Lung (tissue), 11 donors: ENCODE measurements at regions not wholly inside any gene's neighbourhood (a gene's known extent, or its start where the extent isn't known, plus 50 kb on each side); places are given as distances from the start of the nearest gene placed in this dataset.

Experiments
- ATAC-seq: fragments of 200-7000 bp; cut with Tn5 transposase; one replicate; pipeline ENCODE4 v1.9.1; 2020; ENCODE audit warnings: moderate number of reproducible peaks; ENCODE audit not compliant: insufficient read depth, low FRiP score
- DNase-seq, 3 donors: peaks; one replicate each; pipeline ENCODE4 v3.0.0-alpha.2; 2013 to 2017
- H3K27ac ChIP-seq, 2 donors: one replicate each; pipeline ENCODE4 v1.5.1; 2013; ENCODE audit warnings: mild to moderate bottlenecking in 2 of 2, moderate library complexity in 2 of 2, control low read depth in 1 of 2, inconsistent platforms in 1 of 2, low read depth in 1 of 2, low read length in 1 of 2
- H3K27me3 ChIP-seq, 3 donors: one replicate each; pipeline ENCODE4 v1.5.1; 2013; ENCODE audit warnings: low read length in 2 of 3; ENCODE audit not compliant: control insufficient read depth in 3 of 3, insufficient read depth in 3 of 3
- H3K36me3 ChIP-seq, 4 donors: one replicate each; pipeline ENCODE4 v1.5.1; 2013; ENCODE audit warnings: low read length in 4 of 4, mild to moderate bottlenecking in 1 of 4, moderate library complexity in 1 of 4; ENCODE audit not compliant: control insufficient read depth in 4 of 4, insufficient read depth in 4 of 4
- H3K4me1 ChIP-seq, 5 donors: one replicate each; pipeline ENCODE4 v1.5.1; 2013; ENCODE audit warnings: low read length in 5 of 5, mild to moderate bottlenecking in 2 of 5, moderate library complexity in 1 of 5; ENCODE audit not compliant: control insufficient read depth in 5 of 5, insufficient read depth in 5 of 5
- H3K4me3 ChIP-seq: one replicate; pipeline ENCODE4 v1.5.1; 2013; ENCODE audit warnings: mild to moderate bottlenecking, control low read depth, moderate library complexity
- H3K9ac ChIP-seq, 2 donors: one replicate each; pipeline ENCODE4 v1.5.1; 2013; ENCODE audit warnings: low read length in 2 of 2, control low read depth in 1 of 2; ENCODE audit not compliant: insufficient read depth in 1 of 2
- H3K9me3 ChIP-seq, 4 donors: one replicate each; pipeline ENCODE4 v1.5.1; 2013; ENCODE audit warnings: low read length in 3 of 4, mild to moderate bottlenecking in 1 of 4, moderate library complexity in 1 of 4; ENCODE audit not compliant: control insufficient read depth in 4 of 4, insufficient read depth in 3 of 4
- WGBS, 2 donors: extraction: QIAGEN DNeasy Blood & Tissue Kit; methylation state at CpG; one replicate each; pipeline ENCODE4 v1.1.7; 2013; 5-methylcytosine and 5-hydroxymethylcytosine counted together
- TF ChIP-seq, protein P1 (sequence below): IDR thresholded peaks from 2 replicates; pipeline ENCODE4 v1.5.1; 2012; ENCODE audit warnings: mild to moderate bottlenecking; ENCODE audit errors: control extremely low read depth, extremely low read depth
- donor health status: control.
- donor health status: control.
- donor health status: Bipolar disorder and iron deficiency.
- donor health status: healthy.
- donor health status: DM: yes; HTN: yes; CAD: no.

GRCh38 chr11:33480626-33481025 is 220.0 kb downstream of the C11orf91 start:
- no peak overlapping the region for H3K9ac ChIP-seq
- no peak overlapping the region for H3K27ac ChIP-seq
- 79 to 87% methylated on average over 3 of the region's 3 CpGs for WGBS, 2 donors
- peaks cover 0 to 12% (median 0%) of the 10 kb centered on the region in 5 donors for H3K4me1 ChIP-seq
- TF ChIP-seq, protein P1, sequence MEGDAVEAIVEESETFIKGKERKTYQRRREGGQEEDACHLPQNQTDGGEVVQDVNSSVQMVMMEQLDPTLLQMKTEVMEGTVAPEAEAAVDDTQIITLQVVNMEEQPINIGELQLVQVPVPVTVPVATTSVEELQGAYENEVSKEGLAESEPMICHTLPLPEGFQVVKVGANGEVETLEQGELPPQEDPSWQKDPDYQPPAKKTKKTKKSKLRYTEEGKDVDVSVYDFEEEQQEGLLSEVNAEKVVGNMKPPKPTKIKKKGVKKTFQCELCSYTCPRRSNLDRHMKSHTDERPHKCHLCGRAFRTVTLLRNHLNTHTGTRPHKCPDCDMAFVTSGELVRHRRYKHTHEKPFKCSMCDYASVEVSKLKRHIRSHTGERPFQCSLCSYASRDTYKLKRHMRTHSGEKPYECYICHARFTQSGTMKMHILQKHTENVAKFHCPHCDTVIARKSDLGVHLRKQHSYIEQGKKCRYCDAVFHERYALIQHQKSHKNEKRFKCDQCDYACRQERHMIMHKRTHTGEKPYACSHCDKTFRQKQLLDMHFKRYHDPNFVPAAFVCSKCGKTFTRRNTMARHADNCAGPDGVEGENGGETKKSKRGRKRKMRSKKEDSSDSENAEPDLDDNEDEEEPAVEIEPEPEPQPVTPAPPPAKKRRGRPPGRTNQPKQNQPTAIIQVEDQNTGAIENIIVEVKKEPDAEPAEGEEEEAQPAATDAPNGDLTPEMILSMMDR, result no peak
- no peaks in the 10 kb centered on the region for H3K9me3 ChIP-seq
- peaks cover 0 to 3% (median 0%) of the 10 kb centered on the region in 3 donors for H3K27me3 ChIP-seq
- ATAC-seq (no peak), DNase-seq (no peak)
- no peaks in the 10 kb centered on the region for H3K36me3 ChIP-seq
- no peak overlapping the region for H3K4me3 ChIP-seq

DNA sequence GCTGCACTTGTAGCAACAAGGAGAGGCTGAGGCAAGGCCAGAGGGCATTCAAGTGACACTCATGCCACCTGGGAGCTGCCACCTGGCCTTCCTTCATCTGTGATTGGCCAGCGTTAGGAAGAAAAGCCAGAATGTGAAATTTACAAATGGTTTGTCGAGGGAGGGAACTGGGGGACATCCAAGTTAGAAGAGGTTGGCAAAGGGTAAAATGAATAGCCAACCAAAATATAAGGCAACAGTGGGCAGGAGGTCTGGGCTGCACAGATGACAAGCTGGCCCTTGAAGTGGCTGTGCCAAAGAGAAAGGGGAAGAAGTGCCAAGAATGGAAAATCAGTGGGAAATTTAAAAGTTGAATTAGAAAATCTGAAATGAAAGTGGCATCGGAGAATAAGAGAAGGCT is 221.4 kb downstream of the C11orf91 start:
- Histone ChIP-seq H3K9me3 (no peaks in the 10 kb centered on the region), H3K9ac (no peak overlapping the region), H3K27ac (no peak overlapping the region), H3K36me3 (no peaks in the 10 kb centered on the region), H3K4me1 (peaks cover 0 to 15% (median 0%) of the 10 kb centered on the region in 5 donors), H3K27me3 (peaks cover 0 to 3% (median 0%) of the 10 kb centered on the region in 3 donors), H3K4me3 (no peak overlapping the region)
- no peak for ATAC-seq
- no peak for DNase-seq
- TF ChIP-seq, protein P1, result no peak
- WGBS, 2 donors, result 85 to 94% methylated on average over 3 of the region's 3 CpGs

- TF ChIP-seq, protein P1, result no peak
- peaks cover 0 to 15% (median 0%) of the 10 kb centered on the region in 5 donors for H3K4me1 ChIP-seq
- ATAC-seq (no peak), DNase-seq (peak; percentile 19 to 53 (median 53))
- 41 to 56% methylated on average over 7 of the region's 7 CpGs for WGBS, 2 donors
- no peaks in the 10 kb centered on the region for H3K9me3 ChIP-seq
- H3K27ac ChIP-seq, result no peak overlapping the region
- peaks cover 0 to 3% (median 0%) of the 10 kb centered on the region in 3 donors for H3K27me3 ChIP-seq
- H3K36me3 ChIP-seq, result no peaks in the 10 kb centered on the region
- H3K4me3 ChIP-seq, result no peak overlapping the region
- no peak overlapping the region for H3K9ac ChIP-seq
These were observed 221.0 kb downstream of the HIPK3 start for GRCh38 chr11:33478111-33478573.
